PFSK-1 (cell line): ENCODE measurements at regions not wholly inside any gene's neighbourhood (a gene's known extent, or its start where the extent isn't known, plus 50 kb on each side); places are given as distances from the start of the nearest gene placed in this dataset.

Experiments
- POLR2AphosphoS5 ChIP-seq: IDR thresholded peaks from 2 replicates; pipeline ENCODE4 v1.6.1; 2012; ENCODE audit warnings: low read depth, mild to moderate bottlenecking, control low read depth, low read length, moderate library complexity
- REST ChIP-seq, 2 experiments: IDR thresholded peaks; 2 replicates each; pipeline versions ENCODE4 v1.6.1 to v1.8.0; 2011 to 2012; ENCODE audit warnings: low read depth in 2 of 2, low read length in 2 of 2, control low read depth in 1 of 2, inconsistent platforms in 1 of 2, mild to moderate bottlenecking in 1 of 2, moderate library complexity in 1 of 2; ENCODE audit not compliant: insufficient read depth in 1 of 2
- TAF1 ChIP-seq: IDR thresholded peaks from 2 replicates; pipeline ENCODE4 v1.6.1; 2012; ENCODE audit warnings: low read length, control low read depth, borderline replicate concordance; ENCODE audit not compliant: insufficient read depth

DNA sequence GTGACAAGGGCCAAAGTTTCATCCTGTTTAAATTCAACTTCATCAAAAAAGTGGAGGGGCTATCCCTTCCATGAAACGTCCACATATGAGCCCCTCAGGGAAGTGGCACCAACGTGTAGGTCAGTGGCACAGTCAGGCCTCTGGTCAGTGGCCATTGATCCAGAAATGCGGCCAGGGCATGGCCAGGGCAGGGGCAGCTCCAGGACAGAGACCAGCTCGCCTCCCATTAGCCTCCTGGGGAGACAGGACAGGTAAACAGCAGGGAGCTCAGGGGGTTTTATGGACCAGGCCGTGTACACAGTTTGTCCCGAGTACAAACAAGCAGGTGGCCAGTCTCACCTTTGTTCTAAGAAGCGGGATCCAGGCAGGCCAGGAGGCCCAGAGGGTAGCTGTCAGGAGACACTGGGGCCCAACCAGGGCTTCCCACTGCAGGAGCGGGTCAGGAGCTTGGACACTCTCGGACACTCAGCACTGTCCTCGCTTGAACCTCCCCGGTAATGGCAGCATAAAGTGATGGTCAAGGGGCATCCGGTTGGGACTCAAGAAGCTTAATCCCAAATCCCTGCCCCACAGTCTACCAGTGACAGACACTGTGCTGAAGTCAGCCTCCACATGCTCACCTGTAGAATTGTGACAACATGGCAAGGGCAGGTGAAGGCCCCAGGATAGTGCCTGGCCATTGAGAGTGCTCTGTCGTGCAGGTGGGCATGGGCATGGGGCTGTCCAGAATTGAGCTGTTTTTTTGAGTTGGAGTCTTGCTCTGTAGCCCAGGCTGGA, 144.1 kb upstream of the ERRFI1 start:
- no peak for TF ChIP-seq REST (IDR thresholded peaks at IDR 0.05; ENCODE audit: insufficient read depth in 1 of 2, low read depth in 2 of 2, low read length in 2 of 2)
- TF ChIP-seq TAF1 = no peak
- TF ChIP-seq POLR2AphosphoS5 = no peak
